Keratinocyte (primary cell): ENCODE measurements at regions not wholly inside any gene's neighbourhood (a gene's known extent, or its start where the extent isn't known, plus 50 kb on each side); places are given as distances from the start of the nearest gene placed in this dataset.

Experiments
- DNase-seq: peaks from one replicate; pipeline ENCODE4 v3.0.0-alpha.2; 2011; ENCODE audit warnings: low read depth, missing footprints, low spot score
- FAIRE-seq: peaks from 2 replicates; lab custom pipeline; 2011; peaks lifted over from hg19 to GRCh38; lab: Jason Lieb, UNC
- H2AFZ ChIP-seq: 2 replicates; pipeline ENCODE4 v1.6.0; 2012; ENCODE audit warnings: low read length, control low read depth, inconsistent platforms; ENCODE audit not compliant: control insufficient read depth
- H3K27ac ChIP-seq: 2 replicates; pipeline ENCODE4 v1.5.1; 2011; ENCODE audit warnings: low read length; ENCODE audit not compliant: control insufficient read depth, insufficient read depth
- H3K27me3 ChIP-seq: 3 replicates; pipeline ENCODE4 v1.6.0; 2011; ENCODE audit warnings: low read length; ENCODE audit not compliant: control insufficient read depth, insufficient read depth; ENCODE audit errors: extremely low read depth
- H3K36me3 ChIP-seq, 2 experiments: 2 replicates in 1 of 2; 3 replicates in 1 of 2; pipeline ENCODE4 v1.5.1; 2011; ENCODE audit warnings: low read length in 2 of 2, mild to moderate bottlenecking in 1 of 2; ENCODE audit not compliant: control insufficient read depth in 2 of 2, insufficient read depth in 2 of 2; ENCODE audit errors: extremely low read depth in 1 of 2
- H3K4me1 ChIP-seq: 3 replicates; pipeline ENCODE4 v1.5.1; 2011; ENCODE audit warnings: low read length; ENCODE audit not compliant: control insufficient read depth, insufficient read depth; ENCODE audit errors: extremely low read depth
- H3K4me2 ChIP-seq: 3 replicates; pipeline ENCODE4 v1.6.0; 2011; ENCODE audit warnings: low read depth, low read length; ENCODE audit not compliant: control insufficient read depth, insufficient read depth; ENCODE audit errors: extremely low read depth
- H3K4me3 ChIP-seq, 3 experiments: fragments of 200-600 bp in 1 of 3; sonication (generic) in 1 of 3; 2 replicates in 2 of 3; 3 replicates in 1 of 3; pipeline ENCODE4 v1.5.1; 2011 to 2016; ENCODE audit warnings: low read length in 3 of 3, mild to moderate bottlenecking in 3 of 3, control low read depth in 2 of 3, inconsistent platforms in 1 of 3, low read depth in 1 of 3, mixed read lengths in 1 of 3, mixed run types in 1 of 3, moderate library complexity in 1 of 3; ENCODE audit not compliant: control insufficient read depth in 2 of 3, insufficient read depth in 2 of 3; ENCODE audit errors: extremely low read depth in 1 of 3
- H3K79me2 ChIP-seq: 2 replicates; pipeline ENCODE4 v1.6.0; 2012; ENCODE audit warnings: low read length; ENCODE audit not compliant: control insufficient read depth, insufficient read depth
- H3K9ac ChIP-seq: 3 replicates; pipeline ENCODE4 v1.6.0; 2011; ENCODE audit warnings: low read length; ENCODE audit not compliant: control insufficient read depth, insufficient read depth; ENCODE audit errors: extremely low read depth
- H3K9me1 ChIP-seq: 3 replicates; pipeline ENCODE4 v1.6.0; 2011; ENCODE audit warnings: low read length; ENCODE audit not compliant: control insufficient read depth, insufficient read depth; ENCODE audit errors: extremely low read depth
- H3K9me3 ChIP-seq: 2 replicates; pipeline ENCODE4 v1.5.1; 2012; ENCODE audit warnings: low read depth, low read length; ENCODE audit not compliant: control insufficient read depth
- H4K20me1 ChIP-seq: 3 replicates; pipeline ENCODE4 v1.6.0; 2011; ENCODE audit warnings: low read length; ENCODE audit not compliant: control insufficient read depth, insufficient read depth; ENCODE audit errors: extremely low read depth
- CTCF ChIP-seq, 3 experiments: IDR thresholded peaks in 1 of 3; conservative IDR thresholded peaks in 1 of 3; optimal IDR thresholded peaks in 1 of 3; 2 replicates in 2 of 3; 3 replicates in 1 of 3; pipeline versions ENCODE3 to v1.5.1; 2011; ENCODE audit warnings: low read length in 3 of 3, mild to moderate bottlenecking in 3 of 3, moderate library complexity in 2 of 3, control low read depth in 1 of 3, inconsistent platforms in 1 of 3; ENCODE audit not compliant: insufficient read depth in 2 of 3; ENCODE audit errors: extremely low read depth in 1 of 3
- EZH2 ChIP-seq: IDR thresholded peaks from one replicate; pipeline ENCODE4 v1.6.1; 2012; ENCODE audit warnings: inconsistent platforms, mild to moderate bottlenecking, low read length, moderate library complexity
- dilution Hi-C: fragments of 300-500 bp; cut with MboI; formaldehyde crosslinking; loops from one replicate; pipeline ENCODE4 v1.7.0; 2020; ENCODE audit warnings: low sequenced_read_pairs; ENCODE audit not compliant: extremely low pct_ligation_motif_present

GRCh38 chr14:25136811-25137210, 86.9 kb upstream of the STXBP6 start:
- H3K9me1 ChIP-seq = no peaks in the 10 kb centered on the region
- no peaks in the 10 kb centered on the region for H3K27me3 ChIP-seq
- no peaks in the 10 kb centered on the region for H3K79me2 ChIP-seq
- H4K20me1 ChIP-seq = no peaks in the 10 kb centered on the region
- H3K4me1 ChIP-seq = no peaks in the 10 kb centered on the region
- FAIRE-seq (no peak), DNase-seq (no peak)
- no peak overlapping the region for H3K4me2 ChIP-seq
- dilution Hi-C loops = no loop called here
- H3K36me3 ChIP-seq = no peaks in the 10 kb centered on the region
- no peaks in the 10 kb centered on the region for H3K9me3 ChIP-seq
- H3K9ac ChIP-seq = no peak overlapping the region
- H3K27ac ChIP-seq = no peak overlapping the region
- no peak overlapping the region for H3K4me3 ChIP-seq
- no peak overlapping the region for H2AFZ ChIP-seq
- TF ChIP-seq CTCF (optimal IDR thresholded peaks at IDR 0.05 in 1 of 3, IDR thresholded peaks at IDR 0.05 in 1 of 3, conservative IDR thresholded peaks at IDR 0.05 in 1 of 3; ENCODE audit: extremely low read depth in 1 of 3, insufficient read depth in 2 of 3, low read length in 3 of 3) (no peak), EZH2 (no peak)

DNA sequence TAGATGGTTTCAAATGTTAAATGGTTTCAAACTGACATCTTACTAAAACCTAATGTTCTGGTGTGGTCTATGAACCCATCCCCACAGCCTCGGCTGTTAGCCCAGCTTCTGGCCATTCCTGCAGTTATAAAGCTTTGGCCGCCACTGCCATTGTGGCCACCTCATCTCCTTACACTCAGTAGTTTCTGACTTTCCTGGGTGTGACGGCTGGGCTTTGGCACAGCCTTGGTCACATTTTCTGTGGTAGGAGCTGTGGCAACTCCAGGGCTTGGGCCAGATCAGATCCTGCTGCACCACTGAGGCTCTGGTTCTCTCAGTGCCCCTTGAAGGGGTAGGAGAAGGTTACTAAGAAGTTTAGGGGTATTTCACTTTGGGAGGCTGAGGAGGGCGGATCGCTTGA, 84.2 kb upstream of the STXBP6 start:
- FAIRE-seq (no peak), DNase-seq (no peak)
- no peak overlapping the region for H2AFZ ChIP-seq
- H3K9ac ChIP-seq = no peak overlapping the region
- H3K27ac ChIP-seq = no peak overlapping the region
- no peaks in the 10 kb centered on the region for H3K9me1 ChIP-seq
- H3K4me3 ChIP-seq = no peak overlapping the region
- no peaks in the 10 kb centered on the region for H3K9me3 ChIP-seq
- no peaks in the 10 kb centered on the region for H3K36me3 ChIP-seq
- no peaks in the 10 kb centered on the region for H3K79me2 ChIP-seq
- no peaks in the 10 kb centered on the region for H3K4me1 ChIP-seq
- dilution Hi-C loops = no loop called here
- no peak for TF ChIP-seq CTCF (optimal IDR thresholded peaks at IDR 0.05 in 1 of 3, IDR thresholded peaks at IDR 0.05 in 1 of 3, conservative IDR thresholded peaks at IDR 0.05 in 1 of 3; ENCODE audit: extremely low read depth in 1 of 3, insufficient read depth in 2 of 3, low read length in 3 of 3)
- no peak for TF ChIP-seq EZH2
- no peaks in the 10 kb centered on the region for H3K27me3 ChIP-seq
- H3K4me2 ChIP-seq = no peak overlapping the region
- no peaks in the 10 kb centered on the region for H4K20me1 ChIP-seq
